ENCODE measurements at regions not wholly inside any gene's neighbourhood (a gene's known extent, or its start where the extent isn't known, plus 50 kb on each side); places are given as distances from the start of the nearest gene placed in this dataset.
"Not testable (repeated sequence)": the region's sequence is repeated elsewhere in the genome, so short reads cannot be mapped to it uniquely, and the experiment has no call there.

GRCh38 chr15:81939604-81940440, 106.0 kb downstream of the MEX3B start:
- no peak for DNase-seq (ENCODE audit: low spot score)

- no peak for DNase-seq (ENCODE audit: low spot score)
Measured at GRCh38 chr15:81937189-81937588, 108.6 kb downstream of the MEX3B start.

GRCh38 chr15:81930582-81931369, 115.0 kb downstream of the MEX3B start:
- no peak for DNase-seq (ENCODE audit: low spot score)

GRCh38 chr15:81929557-81929956, 116.3 kb downstream of the MEX3B start:
- DNase-seq (ENCODE audit: low spot score) = no peak

GRCh38 chr15:81926981-81927380, 118.8 kb downstream of the MEX3B start:
- DNase-seq (ENCODE audit: low spot score) = no peak

GRCh38 chr15:81924729-81925128, 121.1 kb downstream of the MEX3B start:
- DNase-seq (ENCODE audit: low spot score) = no peak

GRCh38 chr15:81923561-81924350, 122.1 kb downstream of the MEX3B start:
- DNase-seq (ENCODE audit: low spot score) = no peak

GRCh38 chr15:81922143-81922542, 123.7 kb downstream of the MEX3B start:
- DNase-seq (ENCODE audit: low spot score) = no peak

GRCh38 chr15:81921163-81921562, 124.7 kb downstream of the MEX3B start:
- no peak for DNase-seq (ENCODE audit: low spot score)

GRCh38 chr15:81918767-81919166, 127.1 kb downstream of the MEX3B start:
- DNase-seq (ENCODE audit: low spot score) = not testable (repeated sequence)

- DNase-seq (ENCODE audit: low spot score) = no peak
Measured at GRCh38 chr15:81916451-81916850, 129.4 kb downstream of the MEX3B start.

- no peak for DNase-seq (ENCODE audit: low spot score)
Measured at GRCh38 chr15:81915990-81916389, 129.8 kb downstream of the MEX3B start.

- DNase-seq (ENCODE audit: low spot score) = peak; percentile 21
Measured at GRCh38 chr15:81914734-81915256, 131.0 kb downstream of the MEX3B start.

GRCh38 chr15:81914333-81914732, 131.5 kb downstream of the MEX3B start:
- no peak for DNase-seq (ENCODE audit: low spot score)

GRCh38 chr15:81911022-81911971, 134.5 kb downstream of the MEX3B start:
- no peak for DNase-seq (ENCODE audit: low spot score)

GRCh38 chr15:81910355-81911021, 135.3 kb downstream of the MEX3B start:
- DNase-seq (ENCODE audit: low spot score) = no peak

- no peak for DNase-seq (ENCODE audit: low spot score)
Measured at GRCh38 chr15:81909011-81909358, 136.8 kb downstream of the MEX3B start.

- DNase-seq (ENCODE audit: low spot score) = no peak
Measured at GRCh38 chr15:81908111-81908510, 137.7 kb downstream of the MEX3B start.

GRCh38 chr15:81907521-81907920, 138.3 kb downstream of the MEX3B start:
- DNase-seq (ENCODE audit: low spot score) = no peak

GRCh38 chr15:81905889-81906288, 139.9 kb downstream of the MEX3B start:
- no peak for DNase-seq (ENCODE audit: low spot score)
